T1000 (cell line): ENCODE measurements at regions not wholly inside any gene's neighbourhood (a gene's known extent, or its start where the extent isn't known, plus 50 kb on each side); places are given as distances from the start of the nearest gene placed in this dataset.

ENCODE experiments used
- DNase-seq: peaks from one replicate; lab custom pipeline; 2025; ENCODE audit warnings: mixed read lengths; lab: John Stamatoyannopoulos, UW

GRCh38 chr3:30206051-30206450 lies 400.4 kb upstream of the TGFBR2 start:
- DNase-seq = no peak

- no peak for DNase-seq
Measured at GRCh38 chr3:30221619-30222018, 384.8 kb upstream of the TGFBR2 start.

GRCh38 chr3:30222441-30222840 lies 384.0 kb upstream of the TGFBR2 start:
- no peak for DNase-seq

GRCh38 chr3:30225021-30225420 lies 381.4 kb upstream of the TGFBR2 start:
- DNase-seq = no peak

- no peak for DNase-seq
Measured at GRCh38 chr3:30226601-30227151, 379.7 kb upstream of the TGFBR2 start.

GRCh38 chr3:30227571-30228301 lies 378.7 kb upstream of the TGFBR2 start:
- DNase-seq = no peak

- DNase-seq = no peak
Measured at GRCh38 chr3:30228302-30228631, 378.1 kb upstream of the TGFBR2 start.

GRCh38 chr3:30231277-30232141 lies 374.9 kb upstream of the TGFBR2 start:
- DNase-seq = no peak

- DNase-seq = no peak
Measured at GRCh38 chr3:30232142-30232541, 374.3 kb upstream of the TGFBR2 start.

- no peak for DNase-seq
Measured at GRCh38 chr3:30233913-30234646, 372.3 kb upstream of the TGFBR2 start.

GRCh38 chr3:30236011-30236410 lies 370.4 kb upstream of the TGFBR2 start:
- DNase-seq = no peak

GRCh38 chr3:30241721-30242120 lies 364.7 kb upstream of the TGFBR2 start:
- DNase-seq = no peak

- DNase-seq = no peak
Measured at GRCh38 chr3:30245858-30246622, 360.4 kb upstream of the TGFBR2 start.

GRCh38 chr3:30248423-30248822 lies 358.0 kb upstream of the TGFBR2 start:
- DNase-seq = no peak

GRCh38 chr3:30252474-30252873 lies 353.9 kb upstream of the TGFBR2 start:
- no peak for DNase-seq

- no peak for DNase-seq
Measured at GRCh38 chr3:30253832-30254231, 352.6 kb upstream of the TGFBR2 start.

GRCh38 chr3:30256474-30256873 lies 349.9 kb upstream of the TGFBR2 start:
- no peak for DNase-seq

GRCh38 chr3:30258426-30259392 lies 347.7 kb upstream of the TGFBR2 start:
- no peak for DNase-seq

- DNase-seq = no peak
Measured at GRCh38 chr3:30259730-30260129, 346.7 kb upstream of the TGFBR2 start.

GRCh38 chr3:30260762-30261161 lies 345.6 kb upstream of the TGFBR2 start:
- DNase-seq = no peak
